ENCODE measurements at regions not wholly inside any gene's neighbourhood (a gene's known extent, or its start where the extent isn't known, plus 50 kb on each side); places are given as distances from the start of the nearest gene placed in this dataset.
"Not testable (repeated sequence)": the region's sequence is repeated elsewhere in the genome, so short reads cannot be mapped to it uniquely, and the experiment has no call there.

- DNase-seq, result no peak
These were observed 114.9 kb upstream of the ARX start for GRCh38 chrX:25130619-25131018.

GRCh38 chrX:25125483-25125882, 109.7 kb upstream of the ARX start:
- DNase-seq, result no peak

GRCh38 chrX:25124391-25124790, 108.6 kb upstream of the ARX start:
- no peak for DNase-seq

- no peak for DNase-seq
These were observed 96.4 kb upstream of the ARX start for GRCh38 chrX:25112156-25112555.

GRCh38 chrX:25108481-25108880, 92.7 kb upstream of the ARX start:
- DNase-seq, result no peak

GRCh38 chrX:25105221-25105620, 89.5 kb upstream of the ARX start:
- no peak for DNase-seq

GRCh38 chrX:25096522-25097045, 80.8 kb upstream of the ARX start:
- DNase-seq, result no peak

GRCh38 chrX:25091152-25091551, 75.4 kb upstream of the ARX start:
- DNase-seq, result not testable (repeated sequence)

GRCh38 chrX:25084446-25084845, 68.7 kb upstream of the ARX start:
- no peak for DNase-seq

GRCh38 chrX:25083661-25084060, 67.9 kb upstream of the ARX start:
- no peak for DNase-seq

- no peak for DNase-seq
These were observed 63.3 kb upstream of the ARX start for GRCh38 chrX:25079020-25079419.

GRCh38 chrX:25076941-25077500, 61.3 kb upstream of the ARX start:
- DNase-seq, result no peak

GRCh38 chrX:25072247-25072646, 56.5 kb upstream of the ARX start:
- DNase-seq, result no peak

- no peak for DNase-seq
These were observed 54.3 kb upstream of the ARX start for GRCh38 chrX:25070038-25070437.

- no peak for DNase-seq
These were observed 53.4 kb upstream of the ARX start for GRCh38 chrX:25069209-25069608.

- no peak for DNase-seq
These were observed 52.6 kb upstream of the ARX start for GRCh38 chrX:25068340-25068739.

GRCh38 chrX:25067271-25068172, 51.8 kb upstream of the ARX start:
- DNase-seq, result no peak

GRCh38 chrX:25066131-25066530, 50.4 kb upstream of the ARX start:
- DNase-seq, result no peak
